Left ventricle myocardium superior (tissue), 1 donor: ENCODE measurements at regions not wholly inside any gene's neighbourhood (a gene's known extent, or its start where the extent isn't known, plus 50 kb on each side); places are given as distances from the start of the nearest gene placed in this dataset.

ENCODE experiments used
- ATAC-seq: fragments of 200-7000 bp; cut with Tn5 transposase; one replicate; pipeline ENCODE4 v1.9.1; 2020; ENCODE audit warnings: mild to moderate bottlenecking, moderate library complexity
- DNase-seq: peaks from one replicate; pipeline ENCODE4 v3.0.0-alpha.2; 2020
- intact Hi-C: fragments of 100-400 bp; cut with micrococcal nuclease; formaldehyde crosslinking; loops from one replicate; pipeline ENCODE4 v1.11.0; 2022
- donor health status: DM: no; HTN: yes; CAD: no; lungs with severe emphysema.

DNA sequence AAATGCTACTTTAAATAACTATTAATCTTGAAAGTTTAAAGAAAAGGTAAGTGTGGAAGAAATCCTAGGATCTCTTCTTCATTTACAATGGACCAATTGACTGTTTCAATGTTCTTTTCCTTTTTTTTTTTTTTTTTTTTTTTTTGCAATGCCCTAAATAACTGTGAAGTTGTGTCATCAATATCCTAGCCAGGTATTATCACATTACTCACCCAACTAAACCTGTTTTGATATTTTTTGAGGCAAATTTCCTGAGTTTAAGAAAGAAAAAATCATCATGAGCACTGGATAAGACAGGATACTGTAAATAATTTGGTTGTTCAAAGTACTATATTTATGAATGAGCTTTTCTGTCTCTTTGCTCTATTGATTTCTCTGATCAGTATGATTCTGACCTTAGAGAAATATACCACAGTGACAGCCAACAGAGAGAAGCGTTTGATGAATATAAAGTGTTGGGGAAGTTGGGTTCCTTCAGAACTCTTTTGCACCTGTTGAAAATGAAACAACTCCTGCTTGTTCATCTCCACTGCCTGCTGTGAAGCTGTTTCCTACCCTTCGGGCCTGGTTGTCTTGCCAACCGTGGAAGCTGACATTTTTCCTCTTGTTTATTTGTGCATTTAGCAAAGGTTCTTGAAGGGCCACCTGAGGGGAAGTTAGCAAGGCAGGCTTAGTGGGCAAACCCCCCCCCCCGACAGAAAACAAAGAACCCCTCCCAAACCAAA is 1220.5 kb upstream of the SLC10A2 start:
- intact Hi-C loops, result no loop called here
- ATAC-seq (no peak), DNase-seq (no peak)

DNA sequence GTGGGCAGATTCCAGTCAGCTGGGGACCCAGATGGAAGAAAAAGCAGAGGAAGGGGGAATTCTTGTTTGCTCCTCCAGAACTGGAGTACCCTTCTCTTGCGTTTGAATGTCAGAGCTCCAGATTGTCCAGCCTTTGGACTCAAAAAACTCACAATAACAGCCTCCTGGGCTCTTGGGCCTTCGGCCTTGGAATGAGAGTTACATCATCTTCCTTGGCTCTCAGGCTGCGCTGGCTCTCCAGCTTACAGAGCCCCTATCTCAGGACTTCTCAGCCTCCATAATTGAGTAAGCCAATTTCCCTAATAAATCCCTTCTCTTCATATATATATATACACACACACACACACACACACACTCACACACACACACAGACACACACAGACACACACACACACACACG is 1215.7 kb upstream of the SLC10A2 start:
- peak; percentile 48 for ATAC-seq
- no peak for DNase-seq
- intact Hi-C loops, result no loop called here

DNA sequence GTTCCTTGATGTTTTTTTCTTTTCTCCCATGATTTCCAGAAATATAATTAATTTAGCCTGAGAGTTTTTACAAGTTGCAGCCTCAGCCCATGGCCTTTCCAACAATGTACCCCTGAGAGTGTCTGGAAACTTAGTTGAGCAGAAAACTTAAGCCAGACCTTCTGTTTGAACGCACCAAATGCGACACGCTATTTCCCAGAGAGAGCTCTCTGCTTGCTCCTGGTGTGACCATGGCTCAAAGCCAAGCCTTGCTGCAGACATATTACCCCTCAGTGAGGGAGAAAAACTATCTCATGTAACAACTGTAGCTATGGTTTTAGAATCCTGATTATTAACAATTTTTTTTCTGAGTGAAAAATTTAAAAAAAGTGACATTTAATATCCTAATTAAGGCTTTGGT is 1204.5 kb upstream of the SLC10A2 start:
- ATAC-seq, result no peak

DNA sequence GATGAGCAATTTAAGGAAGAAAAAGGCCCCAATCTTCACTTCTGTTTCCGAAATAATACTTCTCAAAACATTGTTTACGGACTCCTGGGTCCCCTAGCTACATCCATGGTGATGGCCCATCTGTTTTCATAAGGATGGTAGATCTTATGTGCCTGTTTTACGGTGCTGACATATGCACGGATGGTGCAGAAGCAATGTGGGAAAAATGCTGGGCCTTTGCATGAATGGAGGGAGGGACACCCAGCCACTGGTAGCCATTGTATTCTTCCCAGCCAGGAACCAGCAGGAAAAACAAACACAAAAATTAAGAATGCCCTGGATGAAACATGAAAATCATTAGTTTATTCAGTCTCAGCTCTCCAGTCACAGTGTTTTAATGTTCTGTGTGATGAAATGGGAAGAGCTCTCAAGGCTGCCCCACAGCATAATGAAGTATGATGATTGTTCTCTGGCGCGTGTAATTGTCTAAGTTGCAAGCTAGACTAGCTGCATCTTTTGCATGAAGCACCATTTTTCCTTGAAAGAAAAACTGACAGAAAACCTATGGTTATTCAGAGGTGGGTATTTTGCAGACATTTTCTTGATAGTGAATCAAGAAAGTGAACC is 1201.1 kb upstream of the SLC10A2 start:
- ATAC-seq (no peak), DNase-seq (no peak)
- intact Hi-C loops, result no loop called here

More for the DNA sequence above, 1204.5 kb upstream of the SLC10A2 start:
- intact Hi-C loops, result no loop called here
- no peak for DNase-seq

DNA sequence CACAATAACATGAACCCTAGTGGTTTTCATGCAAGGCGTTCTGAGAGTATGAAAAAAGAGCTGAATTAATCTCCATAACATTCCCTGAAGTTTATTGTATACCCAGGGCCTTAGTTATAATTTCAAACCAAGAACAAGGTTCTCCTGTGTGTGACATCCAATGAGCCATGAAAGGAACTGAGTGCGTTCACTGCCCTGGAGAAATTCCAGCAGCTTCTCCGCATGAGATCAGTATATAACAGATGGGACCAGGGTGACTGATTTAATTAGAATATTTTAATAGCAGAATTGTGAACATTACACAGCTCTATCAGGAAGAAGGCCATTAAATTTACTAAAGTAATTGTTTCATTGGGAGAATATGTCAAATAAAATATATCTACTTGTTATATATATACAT is 1190.5 kb upstream of the SLC10A2 start:
- no peak for DNase-seq
- intact Hi-C loops, result no loop called here
- no peak for ATAC-seq

DNA sequence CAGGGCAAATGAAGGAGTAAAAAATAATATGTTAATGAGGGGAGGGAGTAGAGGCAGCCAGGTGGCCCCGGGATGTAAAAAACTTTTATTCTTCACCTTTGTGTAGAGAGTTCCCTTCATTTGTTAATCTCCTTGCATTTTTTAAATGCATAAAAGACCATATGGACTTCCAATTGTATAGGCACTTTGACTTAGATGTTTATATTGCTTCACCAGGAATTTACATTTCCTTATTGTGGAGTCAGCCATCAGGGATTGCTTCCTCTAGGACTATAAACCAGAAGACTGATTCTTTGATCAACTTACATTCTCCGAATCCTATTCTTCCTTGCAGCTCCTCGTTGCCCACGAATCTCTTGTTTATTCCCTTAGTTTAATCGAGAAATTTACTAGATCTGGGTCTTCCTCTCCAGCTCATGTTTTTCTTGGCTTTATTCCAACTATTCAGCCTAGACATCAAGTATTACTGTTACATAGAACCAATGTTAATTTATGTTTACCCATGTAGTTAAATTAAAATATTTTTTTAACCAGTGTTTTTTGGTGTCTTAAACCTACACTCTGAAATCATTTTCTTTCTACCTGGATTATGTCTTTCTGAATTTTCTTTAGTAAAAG is 1187.0 kb upstream of the SLC10A2 start:
- ATAC-seq (no peak), DNase-seq (no peak)
- intact Hi-C loops, result no loop called here

DNA sequence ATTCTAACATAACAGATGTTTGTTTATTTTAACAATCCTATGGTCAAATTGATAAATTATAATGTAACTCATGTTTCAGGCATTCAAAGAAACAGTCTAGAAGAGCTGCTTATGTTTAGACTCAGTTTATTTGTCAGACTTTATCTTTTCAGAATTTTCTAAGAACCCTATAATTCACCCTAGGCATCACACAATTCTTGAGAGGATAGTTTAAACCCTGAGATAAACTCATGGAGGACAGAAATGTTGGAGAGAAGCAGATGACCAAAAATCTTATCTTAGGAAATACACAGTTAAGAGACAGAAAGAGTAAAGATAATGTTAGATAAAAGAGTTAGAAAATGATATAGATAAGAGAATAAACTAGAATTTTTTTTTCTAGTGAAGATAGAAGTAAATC is 1185.7 kb upstream of the SLC10A2 start:
- intact Hi-C loops, result no loop called here
- DNase-seq, result no peak
- ATAC-seq, result no peak

DNA sequence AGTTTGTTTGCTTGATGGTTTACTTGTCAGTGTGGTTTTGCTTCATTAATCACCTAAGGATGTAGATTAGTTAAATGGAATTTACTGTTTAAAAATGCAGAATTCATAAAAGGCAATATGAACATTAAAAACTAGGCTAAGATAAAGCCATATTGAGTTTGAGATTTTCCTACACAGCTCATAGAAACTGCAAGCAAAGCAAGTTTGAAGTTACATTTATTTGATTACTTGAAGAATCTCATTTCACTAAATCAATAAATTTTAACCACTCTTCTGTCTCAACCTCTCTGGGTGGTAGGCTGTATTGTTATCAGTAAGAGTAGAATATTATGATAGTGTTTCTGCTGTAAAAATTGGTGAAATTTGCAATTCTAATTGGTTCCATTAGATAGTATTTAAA is 1180.7 kb upstream of the SLC10A2 start:
- intact Hi-C loops, result no loop called here
- no peak for ATAC-seq
- DNase-seq, result no peak

DNA sequence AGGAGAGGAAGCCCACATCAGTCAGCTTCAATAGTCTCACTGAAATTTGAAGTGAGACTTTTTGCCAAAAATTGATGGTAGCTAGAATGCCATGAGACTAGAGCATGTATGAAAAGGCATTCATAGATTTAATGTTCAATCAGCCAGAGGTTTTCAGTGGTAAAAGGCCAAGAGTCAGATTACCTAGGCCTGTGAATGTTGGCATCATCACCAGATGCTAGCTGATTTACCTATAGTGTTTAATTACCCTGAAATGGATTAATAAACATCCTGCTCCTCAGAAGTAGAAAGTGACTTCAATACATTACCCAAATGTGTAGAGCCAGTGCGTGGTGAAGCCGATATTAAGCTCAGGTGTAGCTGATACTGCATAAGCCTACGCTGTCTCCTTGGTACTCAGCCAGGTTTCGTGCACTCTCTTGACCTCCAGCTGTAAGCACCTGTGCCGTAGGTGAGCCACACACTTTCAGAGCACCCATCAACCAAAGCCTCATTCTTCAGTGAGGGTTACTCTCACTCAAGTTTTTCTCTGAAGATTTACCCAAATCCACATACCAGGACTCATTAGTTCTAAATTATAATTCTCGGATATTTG is 1140.3 kb upstream of the SLC10A2 start:
- intact Hi-C loops, result no loop called here
- ATAC-seq, result no peak
- no peak for DNase-seq

DNA sequence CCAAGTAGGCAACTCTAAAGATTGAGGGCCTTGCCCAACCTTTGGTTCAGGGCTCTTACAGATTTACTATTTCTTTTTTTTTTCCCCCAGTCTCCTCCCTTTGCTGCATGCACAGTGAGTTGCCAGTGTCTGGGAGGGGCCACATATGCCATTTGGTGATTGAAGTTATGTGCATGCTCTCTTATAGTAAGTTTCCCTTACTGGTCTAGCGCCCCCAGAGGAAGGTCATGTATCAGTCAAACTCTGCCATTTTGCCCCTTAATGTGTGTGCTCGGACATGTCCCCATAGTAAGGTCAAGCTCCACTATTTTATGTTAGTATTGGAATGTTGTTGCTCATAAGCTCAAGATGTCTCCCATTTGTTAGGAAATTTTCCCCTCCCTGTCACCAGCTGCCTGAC is 1138.0 kb upstream of the SLC10A2 start:
- no peak for ATAC-seq
- intact Hi-C loops, result no loop called here
- DNase-seq, result no peak

DNA sequence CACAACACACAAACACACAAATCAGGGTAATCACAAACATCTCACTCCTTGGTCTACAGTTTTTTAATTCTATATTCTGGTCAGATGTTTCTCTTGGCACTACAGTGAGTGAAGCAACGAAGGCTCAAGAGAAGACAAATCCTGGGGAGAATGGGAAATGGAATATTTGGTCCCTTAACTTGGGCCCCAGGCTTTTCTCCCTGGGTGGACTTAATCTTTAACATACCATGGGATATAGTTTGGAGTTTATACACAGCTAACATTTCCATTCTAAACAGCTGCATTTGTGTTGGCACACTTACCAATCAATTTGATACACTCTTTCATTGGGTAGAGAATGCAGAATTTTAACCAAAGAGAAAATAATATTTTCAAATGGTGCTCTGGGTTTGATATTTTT is 1132.6 kb upstream of the SLC10A2 start:
- ATAC-seq (no peak), DNase-seq (no peak)
- intact Hi-C loops, result no loop called here

DNA sequence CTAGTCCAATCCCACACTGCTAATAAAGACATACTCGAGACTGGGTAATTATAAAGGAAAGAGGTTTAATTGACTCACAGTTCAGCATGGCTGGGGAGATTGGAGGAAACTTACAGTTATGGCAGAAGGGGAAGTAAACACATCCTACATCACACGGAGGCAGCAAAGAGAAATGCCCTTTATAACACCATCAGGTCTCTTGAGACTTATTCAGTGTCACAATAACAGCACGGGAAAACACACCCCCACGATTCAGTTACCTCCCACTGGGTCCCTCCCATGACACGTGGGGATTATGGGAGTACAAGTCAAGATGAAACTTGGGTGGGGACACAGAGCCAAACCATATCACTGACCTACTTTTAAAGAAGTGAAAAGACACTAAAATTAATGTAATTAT is 1130.4 kb upstream of the SLC10A2 start:
- intact Hi-C loops, result no loop called here

DNA sequence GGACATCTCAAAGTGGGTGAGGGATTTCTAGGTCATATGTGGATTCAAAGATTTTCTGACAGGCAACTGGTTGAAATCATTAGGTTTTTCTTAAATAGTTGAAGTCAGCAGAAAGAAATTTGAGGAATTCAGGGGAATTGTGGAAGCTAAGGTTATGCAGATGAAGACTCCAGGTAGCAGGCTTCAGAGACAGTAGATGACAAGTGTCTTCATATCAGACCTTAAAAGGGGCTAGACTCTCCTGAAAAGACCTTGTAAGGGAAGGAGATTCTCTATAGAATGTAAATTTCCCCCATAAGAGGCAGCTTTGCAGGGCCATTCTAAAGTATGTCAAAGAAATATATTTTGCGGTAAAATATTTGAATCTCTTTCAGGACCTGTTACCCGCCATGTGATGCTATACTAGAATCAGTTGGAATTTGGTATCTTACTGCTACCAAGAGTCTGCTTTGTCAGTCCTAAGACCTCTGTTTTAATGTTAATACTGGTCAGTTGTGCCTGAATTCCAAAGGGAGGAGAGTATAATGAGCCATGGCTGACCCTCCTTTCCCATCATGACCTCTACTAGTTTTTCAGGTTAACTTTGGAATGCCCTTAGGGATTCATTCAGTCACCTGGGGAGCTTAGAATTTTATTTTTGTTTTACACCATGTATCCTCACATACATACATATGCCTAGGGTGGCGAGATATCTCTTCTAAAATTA is 1115.5 kb upstream of the SLC10A2 start:
- intact Hi-C loops, result no loop called here
- ATAC-seq, result no peak
- DNase-seq, result no peak

More for the DNA sequence above, 1130.4 kb upstream of the SLC10A2 start:
- DNase-seq (no peak), ATAC-seq (no peak)

DNA sequence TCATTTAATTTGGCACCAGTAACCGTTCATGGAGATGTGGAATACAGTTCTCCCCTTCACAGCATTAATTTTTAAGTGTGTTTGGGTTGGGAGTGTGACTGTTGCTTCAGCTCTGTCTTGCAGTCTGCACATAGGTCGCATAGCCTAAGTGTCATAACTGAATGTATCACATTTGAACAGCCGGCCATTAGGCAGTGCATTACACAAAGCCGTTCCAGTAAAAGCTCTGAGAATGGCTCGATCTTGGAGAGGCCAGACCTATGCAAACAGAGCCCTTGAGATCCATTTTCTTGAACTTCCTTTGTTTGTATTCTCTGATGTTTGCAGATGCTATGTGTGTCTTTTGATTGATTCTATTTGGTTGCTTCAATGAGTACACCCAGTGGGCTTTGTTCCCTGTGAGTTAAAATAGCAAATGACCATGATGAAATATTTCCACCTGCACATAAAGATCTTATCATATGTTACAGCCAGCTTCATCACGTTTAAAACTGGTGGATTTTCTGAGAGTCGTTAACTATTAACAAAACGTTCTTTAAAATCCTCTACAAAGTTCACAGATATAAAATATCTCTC is 1104.9 kb upstream of the SLC10A2 start:
- no peak for ATAC-seq
- no peak for DNase-seq
- intact Hi-C loops, result no loop called here

DNA sequence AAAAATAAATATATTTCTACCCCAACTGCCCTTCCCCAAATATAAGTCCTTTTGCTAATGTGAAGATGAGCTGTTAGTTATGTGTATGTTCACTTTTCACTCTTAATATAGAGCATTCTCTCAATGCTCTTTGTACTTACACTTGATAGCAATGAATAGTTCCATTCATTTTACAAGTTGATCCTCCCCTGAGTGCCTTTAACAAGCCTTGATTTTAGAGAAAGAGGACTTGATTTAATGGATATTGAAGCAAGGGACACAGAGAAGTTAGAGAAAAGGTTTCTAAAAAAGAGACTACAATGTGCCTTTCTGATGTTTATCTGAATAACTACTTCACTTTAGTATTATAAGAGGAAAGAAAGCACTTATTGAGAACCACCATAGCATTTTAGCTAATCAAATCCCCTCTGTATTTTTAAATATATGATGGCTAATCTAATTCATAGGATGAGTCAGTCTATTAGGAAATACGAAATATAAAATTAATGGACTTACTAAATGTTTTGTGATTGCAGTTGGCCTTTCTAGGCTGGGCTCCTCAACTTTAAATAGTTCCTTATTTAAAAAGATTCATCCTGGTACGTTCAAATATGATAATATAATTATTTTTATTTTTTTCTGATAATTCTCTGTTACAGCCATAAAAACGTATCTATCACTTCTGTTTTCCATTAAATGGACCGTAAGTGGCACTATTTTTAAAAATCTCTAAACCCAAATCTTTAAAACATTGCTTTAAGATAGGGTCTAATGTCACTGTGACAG is 1097.8 kb upstream of the SLC10A2 start:
- no peak for ATAC-seq

DNA sequence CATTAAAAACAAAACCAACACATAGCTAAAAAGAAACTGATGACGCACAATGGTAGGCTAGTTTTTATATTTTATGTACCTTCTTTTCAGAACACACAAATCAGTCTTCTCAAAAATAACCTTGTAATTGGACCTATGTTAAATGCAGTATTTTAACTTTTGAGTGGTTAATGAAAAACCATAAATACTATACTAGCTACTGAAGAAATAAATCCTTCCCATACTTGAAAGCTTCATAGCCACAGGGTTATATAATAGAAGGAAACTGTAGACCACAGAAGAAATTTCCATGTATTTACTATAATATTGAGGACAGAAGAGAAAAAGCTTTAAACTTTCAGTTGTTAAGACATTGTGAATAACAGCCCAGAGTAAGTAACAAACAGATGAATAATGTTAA is 1094.3 kb upstream of the SLC10A2 start:
- intact Hi-C loops, result no loop called here
- ATAC-seq (no peak), DNase-seq (no peak)

More for the DNA sequence above, 1097.8 kb upstream of the SLC10A2 start:
- intact Hi-C loops, result no loop called here
- DNase-seq, result no peak

DNA sequence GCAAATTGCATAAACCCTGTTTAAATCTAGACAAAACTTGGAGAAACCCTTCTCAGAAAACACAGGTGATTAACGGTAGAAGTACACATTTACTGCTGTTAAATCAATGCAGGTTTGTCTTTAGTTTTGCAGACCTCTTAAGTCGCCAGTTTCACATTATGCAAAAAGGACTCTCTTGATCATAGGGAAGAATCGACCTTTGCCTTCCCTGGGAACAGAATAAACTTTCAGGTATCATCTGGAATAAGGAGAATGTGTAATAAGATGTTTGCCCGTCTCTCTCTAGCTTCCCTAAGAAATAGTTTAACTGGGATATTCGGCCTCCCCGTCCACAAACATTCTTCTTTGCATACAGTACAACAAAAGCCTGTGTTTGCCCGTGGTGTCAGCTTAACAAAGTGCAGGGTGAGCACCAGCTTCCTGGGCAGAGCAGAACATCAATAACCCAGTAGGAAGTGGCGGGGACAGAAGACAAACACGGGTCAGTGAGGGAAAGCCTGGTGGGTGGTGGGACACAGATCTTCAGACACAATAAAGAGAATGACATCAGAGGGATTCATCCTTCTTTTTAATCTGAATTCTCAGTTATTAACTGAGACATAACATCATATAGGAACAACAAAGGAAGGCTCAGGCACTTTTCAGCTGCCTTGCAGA is 1077.7 kb upstream of the SLC10A2 start:
- no peak for ATAC-seq
- intact Hi-C loops, result no loop called here
- DNase-seq, result no peak

DNA sequence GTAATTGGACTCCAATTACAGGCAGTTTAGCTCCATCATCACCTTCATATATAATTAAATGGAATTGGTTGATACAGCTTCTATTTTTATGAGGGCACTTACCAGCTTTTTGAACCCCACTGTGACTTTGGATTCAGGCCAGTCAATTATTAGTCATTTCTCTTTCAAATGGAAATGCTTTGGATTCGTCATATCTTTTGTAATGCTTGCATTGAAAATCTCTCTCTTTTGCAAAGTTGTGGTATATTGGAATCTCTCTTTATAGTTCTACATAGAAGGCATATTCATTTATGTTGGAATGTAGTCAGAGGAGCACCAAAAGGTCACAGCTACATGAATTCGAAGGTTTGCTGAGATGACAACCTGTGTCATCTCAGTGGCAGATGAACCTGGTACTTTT is 1074.3 kb upstream of the SLC10A2 start:
- DNase-seq, result no peak
- ATAC-seq, result no peak
- intact Hi-C loops, result no loop called here
